Kidney (tissue), 13 donors: ENCODE measurements at regions not wholly inside any gene's neighbourhood (a gene's known extent, or its start where the extent isn't known, plus 50 kb on each side); places are given as distances from the start of the nearest gene placed in this dataset.

Source experiments
- DNase-seq, 5 donors: peaks; one replicate each; pipeline ENCODE4 v3.0.0-alpha.2; 2013 to 2020
- FAIRE-seq: peaks from 2 replicates; lab custom pipeline; 2012; peaks lifted over from hg19 to GRCh38; lab: Jason Lieb, UNC
- H3K27ac ChIP-seq, 2 donors: one replicate each; pipeline ENCODE4 v1.7.0; 2013; ENCODE audit warnings: low read depth in 2 of 2, low read length in 2 of 2, inconsistent platforms in 1 of 2
- H3K27me3 ChIP-seq: one replicate; pipeline ENCODE4 v1.7.1; 2013; ENCODE audit warnings: low read length, inconsistent platforms; ENCODE audit not compliant: control insufficient read depth, insufficient read depth
- H3K36me3 ChIP-seq, 3 donors: one replicate each; pipeline versions ENCODE4 v1.7.0 to v1.7.1; 2013; ENCODE audit warnings: low read length in 3 of 3, control low read depth in 1 of 3, inconsistent platforms in 1 of 3; ENCODE audit not compliant: insufficient read depth in 3 of 3, control insufficient read depth in 2 of 3
- H3K4me1 ChIP-seq, 3 donors: one replicate each; pipeline versions ENCODE4 v1.7.0 to v1.7.1; 2013; ENCODE audit warnings: low read length in 3 of 3, inconsistent platforms in 1 of 3, low read depth in 1 of 3; ENCODE audit not compliant: control insufficient read depth in 2 of 3, insufficient read depth in 2 of 3
- H3K4me3 ChIP-seq, 3 donors: one replicate each; pipeline versions ENCODE4 v1.7.0 to v1.8.1; 2013; ENCODE audit warnings: low read length in 3 of 3, control low read depth in 1 of 3, inconsistent platforms in 1 of 3
- H3K9ac ChIP-seq, 3 donors: one replicate each; pipeline versions ENCODE4 v1.7.0 to v1.7.1; 2013; ENCODE audit warnings: low read length in 3 of 3, control low read depth in 1 of 3, inconsistent platforms in 1 of 3
- H3K9me3 ChIP-seq, 3 donors: one replicate each; pipeline versions ENCODE4 v1.7.0 to v1.7.1; 2013; ENCODE audit warnings: low read length in 3 of 3, control low read depth in 1 of 3, inconsistent platforms in 1 of 3; ENCODE audit not compliant: control insufficient read depth in 2 of 3, insufficient read depth in 1 of 3
- intact Hi-C: fragments of 100-400 bp; cut with DNase I; formaldehyde crosslinking; loops from one replicate; pipeline ENCODE4 v1.11.1; 2022
- TF ChIP-seq, protein P1 (sequence below): IDR thresholded peaks from 3 replicates; pipeline ENCODE4 v1.5.1; 2012; ENCODE audit warnings: mild to moderate bottlenecking, moderate library complexity, borderline replicate concordance; ENCODE audit not compliant: insufficient read depth; ENCODE audit errors: extremely low read depth
- donor health status: control.
- donor health status: control.
- donor health status: control.
- donor health status: control.
- donor health status: control.
- donor health status: DM: yes; HTN: yes; CAD: no.
- donor health status: Normal renal cell carcinoma (clear cell type).

DNA sequence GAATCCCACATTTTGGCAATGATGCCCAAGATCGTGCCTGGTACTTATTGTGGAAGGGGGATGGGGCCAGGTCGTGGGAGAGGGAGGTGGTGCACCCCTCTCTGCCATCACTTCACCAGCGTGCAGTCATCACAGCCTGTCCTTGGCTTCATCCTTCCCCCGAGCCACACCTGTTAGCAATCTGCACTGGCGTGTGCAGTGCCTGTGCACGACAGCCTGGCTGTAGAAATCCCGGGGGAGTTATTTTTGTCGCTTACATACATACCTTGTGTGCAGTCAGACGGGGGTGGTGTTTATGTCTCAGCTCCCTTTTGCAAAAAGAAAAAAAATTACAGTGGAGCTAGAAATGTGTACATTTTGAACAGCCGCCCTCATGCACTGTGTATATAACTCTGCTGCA is 216.0 kb downstream of the TLE3 start:
- Histone ChIP-seq H3K9me3 (no peaks in the 10 kb centered on the region), H3K4me3 (no peak overlapping the region), H3K27ac (no peak overlapping the region), H3K4me1 (no peaks in the 10 kb centered on the region), H3K36me3 (no peaks in the 10 kb centered on the region), H3K27me3 (no peaks in the 10 kb centered on the region), H3K9ac (no peak overlapping the region)
- peak in 4 of 5 donors; percentile 75 to 89 (median 82) for DNase-seq
- TF ChIP-seq, protein P1, sequence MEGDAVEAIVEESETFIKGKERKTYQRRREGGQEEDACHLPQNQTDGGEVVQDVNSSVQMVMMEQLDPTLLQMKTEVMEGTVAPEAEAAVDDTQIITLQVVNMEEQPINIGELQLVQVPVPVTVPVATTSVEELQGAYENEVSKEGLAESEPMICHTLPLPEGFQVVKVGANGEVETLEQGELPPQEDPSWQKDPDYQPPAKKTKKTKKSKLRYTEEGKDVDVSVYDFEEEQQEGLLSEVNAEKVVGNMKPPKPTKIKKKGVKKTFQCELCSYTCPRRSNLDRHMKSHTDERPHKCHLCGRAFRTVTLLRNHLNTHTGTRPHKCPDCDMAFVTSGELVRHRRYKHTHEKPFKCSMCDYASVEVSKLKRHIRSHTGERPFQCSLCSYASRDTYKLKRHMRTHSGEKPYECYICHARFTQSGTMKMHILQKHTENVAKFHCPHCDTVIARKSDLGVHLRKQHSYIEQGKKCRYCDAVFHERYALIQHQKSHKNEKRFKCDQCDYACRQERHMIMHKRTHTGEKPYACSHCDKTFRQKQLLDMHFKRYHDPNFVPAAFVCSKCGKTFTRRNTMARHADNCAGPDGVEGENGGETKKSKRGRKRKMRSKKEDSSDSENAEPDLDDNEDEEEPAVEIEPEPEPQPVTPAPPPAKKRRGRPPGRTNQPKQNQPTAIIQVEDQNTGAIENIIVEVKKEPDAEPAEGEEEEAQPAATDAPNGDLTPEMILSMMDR, result no peak
- no peak for FAIRE-seq
- intact Hi-C loops, result no loop called here

GRCh38 chr15:69883306-69883705 is 214.4 kb downstream of the TLE3 start:
- intact Hi-C loops, result no loop called here
- H3K4me3 ChIP-seq, result no peak overlapping the region
- H3K9ac ChIP-seq, result no peak overlapping the region
- FAIRE-seq, result no peak
- no peak for DNase-seq
- H3K27me3 ChIP-seq, result no peaks in the 10 kb centered on the region
- TF ChIP-seq, protein P1, result no peak
- H3K9me3 ChIP-seq, result no peaks in the 10 kb centered on the region
- H3K36me3 ChIP-seq, result no peaks in the 10 kb centered on the region
- H3K4me1 ChIP-seq, result no peaks in the 10 kb centered on the region
- no peak overlapping the region for H3K27ac ChIP-seq

DNA sequence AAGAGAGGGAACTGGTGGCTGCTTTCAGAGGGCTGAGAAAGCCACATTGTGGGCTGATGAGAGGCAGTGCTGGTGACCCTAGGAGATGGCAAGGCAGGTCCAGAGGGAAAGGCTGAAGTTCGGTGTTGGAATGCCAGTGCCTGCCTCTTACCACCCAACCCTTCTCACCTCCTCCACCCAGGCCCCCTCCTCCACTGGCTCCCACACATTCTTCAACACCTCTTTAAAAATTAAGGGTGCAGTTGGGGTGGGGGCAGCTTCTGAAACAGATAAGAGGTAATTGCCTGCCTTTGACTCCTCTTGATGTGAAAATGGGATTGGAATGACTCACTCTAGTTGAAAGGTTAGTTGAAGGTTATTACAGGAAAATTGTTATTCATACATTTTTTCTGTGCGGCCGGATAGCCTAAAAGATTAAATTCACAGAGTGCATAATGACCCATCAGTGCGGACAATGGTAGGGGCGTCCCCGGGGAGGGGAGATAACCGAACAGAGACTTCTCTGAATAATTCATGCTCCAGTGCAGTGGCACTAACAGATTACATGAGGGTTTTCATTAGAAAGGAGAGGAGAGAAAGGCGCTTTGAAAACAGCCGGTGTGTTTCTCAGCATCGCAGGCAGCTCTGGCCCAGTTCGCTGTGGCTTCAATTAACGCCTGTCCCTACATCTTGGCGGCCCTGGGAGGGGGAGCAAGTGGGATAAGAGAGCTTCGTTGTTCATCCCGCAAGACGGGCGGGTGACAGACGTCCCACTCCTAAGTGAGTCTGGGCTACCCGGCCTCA is 212.4 kb downstream of the TLE3 start:
- DNase-seq, result no peak
- no peak overlapping the region for H3K4me3 ChIP-seq
- H3K27ac ChIP-seq, result no peak overlapping the region
- intact Hi-C loops, result no loop called here
- no peaks in the 10 kb centered on the region for H3K4me1 ChIP-seq
- TF ChIP-seq, protein P1, result no peak
- no peaks in the 10 kb centered on the region for H3K27me3 ChIP-seq
- H3K9me3 ChIP-seq, result no peaks in the 10 kb centered on the region
- FAIRE-seq, result no peak
- H3K36me3 ChIP-seq, result no peaks in the 10 kb centered on the region
- no peak overlapping the region for H3K9ac ChIP-seq
